ENCODE measurements at regions not wholly inside any gene's neighbourhood (a gene's known extent, or its start where the extent isn't known, plus 50 kb on each side); places are given as distances from the start of the nearest gene placed in this dataset.

DNA sequence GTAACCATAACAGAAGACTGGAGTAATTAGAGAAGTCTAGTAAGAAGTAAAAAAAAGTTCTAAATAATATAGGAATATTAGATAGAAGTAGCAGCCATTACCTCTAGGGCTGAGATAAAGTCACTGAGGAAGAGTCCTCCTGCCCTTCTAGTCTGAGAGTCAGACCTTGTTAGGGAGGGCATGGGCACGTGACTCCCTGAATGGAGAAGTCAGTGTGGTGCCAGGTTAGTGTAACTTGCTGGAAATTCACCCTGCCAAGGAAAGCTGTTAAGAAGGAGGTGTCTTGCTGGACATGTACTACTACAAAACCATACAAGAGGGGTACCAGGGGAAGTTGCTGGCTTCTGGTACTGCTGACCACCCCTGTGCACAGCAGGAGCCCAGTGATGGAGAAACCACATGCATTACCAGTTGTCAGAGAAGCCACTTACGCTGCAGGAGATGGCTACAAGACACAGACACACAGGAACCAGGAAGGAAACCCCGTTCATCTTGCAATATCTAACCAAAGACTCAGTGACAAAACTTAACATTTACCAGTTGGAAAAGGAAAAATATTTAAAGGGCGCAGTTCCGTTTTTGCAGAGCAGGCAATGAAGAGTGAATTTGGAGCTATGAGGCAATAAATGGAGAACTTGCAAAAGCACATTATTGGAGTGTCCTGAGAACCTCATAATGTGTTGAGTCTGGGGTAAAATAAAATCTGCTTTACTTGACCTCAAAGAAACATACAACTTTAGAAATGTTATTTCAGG, 77.2 kb upstream of the TLK1 start:
- Histone ChIP-seq H2AFZ (ENCODE audit: low read length) (no peak overlapping the region), H3K27me3 (ENCODE audit: control insufficient read depth, insufficient read depth, low read length) (no peaks in the 10 kb centered on the region), H4K20me1 (ENCODE audit: control insufficient read depth, extremely low read depth, insufficient read depth, low read length) (no peaks in the 10 kb centered on the region), H3K9ac (ENCODE audit: insufficient read depth, low read length) (no peak overlapping the region), H3K4me1 (ENCODE audit: control insufficient read depth, extremely low read depth, insufficient read depth, low read length) (no peaks in the 10 kb centered on the region), H3K79me2 (ENCODE audit: control insufficient read depth, insufficient read depth, low read length) (no peaks in the 10 kb centered on the region), H3K27ac (ENCODE audit: insufficient read depth, low read length) (no peak overlapping the region), H3K9me3 (ENCODE audit: control insufficient read depth, insufficient read depth, low read depth, low read length) (no peaks in the 10 kb centered on the region), H3K4me2 (ENCODE audit: extremely low read depth, insufficient read depth, low read length) (no peak overlapping the region), H3K4me3 (replicated peaks in 1 of 4; ENCODE audit: control extremely low read depth in 1 of 4, insufficient read depth in 1 of 4, low read depth in 3 of 4, low read length in 4 of 4) (no peak overlapping the region), H3K36me3 (ENCODE audit: control insufficient read depth, insufficient read depth, low read length) (no peaks in the 10 kb centered on the region)
- TF ChIP-seq, protein P1, sequence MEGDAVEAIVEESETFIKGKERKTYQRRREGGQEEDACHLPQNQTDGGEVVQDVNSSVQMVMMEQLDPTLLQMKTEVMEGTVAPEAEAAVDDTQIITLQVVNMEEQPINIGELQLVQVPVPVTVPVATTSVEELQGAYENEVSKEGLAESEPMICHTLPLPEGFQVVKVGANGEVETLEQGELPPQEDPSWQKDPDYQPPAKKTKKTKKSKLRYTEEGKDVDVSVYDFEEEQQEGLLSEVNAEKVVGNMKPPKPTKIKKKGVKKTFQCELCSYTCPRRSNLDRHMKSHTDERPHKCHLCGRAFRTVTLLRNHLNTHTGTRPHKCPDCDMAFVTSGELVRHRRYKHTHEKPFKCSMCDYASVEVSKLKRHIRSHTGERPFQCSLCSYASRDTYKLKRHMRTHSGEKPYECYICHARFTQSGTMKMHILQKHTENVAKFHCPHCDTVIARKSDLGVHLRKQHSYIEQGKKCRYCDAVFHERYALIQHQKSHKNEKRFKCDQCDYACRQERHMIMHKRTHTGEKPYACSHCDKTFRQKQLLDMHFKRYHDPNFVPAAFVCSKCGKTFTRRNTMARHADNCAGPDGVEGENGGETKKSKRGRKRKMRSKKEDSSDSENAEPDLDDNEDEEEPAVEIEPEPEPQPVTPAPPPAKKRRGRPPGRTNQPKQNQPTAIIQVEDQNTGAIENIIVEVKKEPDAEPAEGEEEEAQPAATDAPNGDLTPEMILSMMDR (conservative IDR thresholded peaks at IDR 0.05 in 1 of 2, IDR thresholded peaks at IDR 0.05 in 1 of 2; ENCODE audit: low read depth in 1 of 2, low read length in 2 of 2): no peak
- DNase-seq (ENCODE audit: low read depth in 2 of 2): no peak

DNA sequence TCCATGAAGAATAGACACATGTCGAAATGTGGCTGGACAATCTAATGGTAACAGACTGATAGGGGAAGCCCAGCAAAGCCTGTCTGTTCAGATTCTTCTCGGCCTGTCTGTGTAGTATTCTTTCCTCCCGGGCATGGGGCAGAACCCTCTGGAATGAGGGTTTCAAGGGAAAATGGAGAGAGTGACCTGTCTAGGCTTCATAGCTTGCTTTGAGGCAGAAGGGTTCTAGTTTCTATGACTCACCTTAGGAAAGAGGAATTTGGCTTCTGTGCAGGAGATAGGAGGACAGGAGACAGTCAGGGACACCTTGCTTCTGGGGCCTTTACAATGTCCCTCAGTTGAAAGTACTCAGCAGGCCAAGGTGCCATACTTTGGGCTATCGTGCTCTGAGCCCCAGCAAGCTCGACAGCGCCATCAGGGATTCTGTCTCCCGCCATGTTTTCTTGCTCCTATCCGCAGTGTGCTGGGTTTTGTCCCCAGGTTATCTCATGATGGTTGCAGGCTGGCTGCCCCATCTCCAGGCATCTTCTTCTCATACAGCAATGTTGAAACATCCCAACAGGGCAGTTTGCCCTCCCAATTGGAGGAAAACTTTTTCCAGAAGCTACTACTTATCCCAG, 74.7 kb upstream of the TLK1 start:
- H3K36me3 ChIP-seq (ENCODE audit: control insufficient read depth, insufficient read depth, low read length): no peaks in the 10 kb centered on the region
- no peaks in the 10 kb centered on the region for H3K79me2 ChIP-seq (ENCODE audit: control insufficient read depth, insufficient read depth, low read length)
- H3K9me3 ChIP-seq (ENCODE audit: control insufficient read depth, insufficient read depth, low read depth, low read length): no peaks in the 10 kb centered on the region

DNA sequence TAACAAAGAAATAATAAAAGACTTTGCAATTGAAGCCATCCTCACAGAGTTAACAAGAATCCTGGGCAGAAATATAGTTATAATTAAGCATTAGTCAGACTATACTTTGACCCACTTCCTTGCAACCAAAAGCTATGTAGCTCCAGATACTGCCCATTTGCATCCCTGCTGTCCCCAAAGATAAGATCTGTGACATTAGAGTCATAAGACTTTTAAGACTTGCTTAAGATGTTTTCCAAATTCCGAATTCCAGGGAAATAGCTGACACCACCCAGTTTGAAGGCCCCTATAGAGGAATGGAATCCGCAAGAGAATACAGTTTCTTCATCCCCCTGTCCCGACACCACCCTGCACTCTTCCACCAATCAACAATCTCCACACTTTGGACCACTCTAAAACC, 69.5 kb upstream of the TLK1 start:
- Histone ChIP-seq H3K27me3 (ENCODE audit: control insufficient read depth, insufficient read depth, low read length) (no peaks in the 10 kb centered on the region), H3K27ac (ENCODE audit: insufficient read depth, low read length) (no peak overlapping the region), H3K9me3 (ENCODE audit: control insufficient read depth, insufficient read depth, low read depth, low read length) (no peaks in the 10 kb centered on the region), H4K20me1 (ENCODE audit: control insufficient read depth, extremely low read depth, insufficient read depth, low read length) (no peaks in the 10 kb centered on the region), H3K4me2 (ENCODE audit: extremely low read depth, insufficient read depth, low read length) (no peak overlapping the region), H3K36me3 (ENCODE audit: control insufficient read depth, insufficient read depth, low read length) (no peaks in the 10 kb centered on the region), H3K79me2 (ENCODE audit: control insufficient read depth, insufficient read depth, low read length) (no peaks in the 10 kb centered on the region), H3K4me1 (ENCODE audit: control insufficient read depth, extremely low read depth, insufficient read depth, low read length) (no peaks in the 10 kb centered on the region), H2AFZ (ENCODE audit: low read length) (no peak overlapping the region), H3K9ac (ENCODE audit: insufficient read depth, low read length) (no peak overlapping the region), H3K4me3 (replicated peaks in 1 of 4; ENCODE audit: control extremely low read depth in 1 of 4, insufficient read depth in 1 of 4, low read depth in 3 of 4, low read length in 4 of 4) (no peak overlapping the region)
- no peak for DNase-seq (ENCODE audit: low read depth in 2 of 2)
- TF ChIP-seq, protein P1 (conservative IDR thresholded peaks at IDR 0.05 in 1 of 2, IDR thresholded peaks at IDR 0.05 in 1 of 2; ENCODE audit: low read depth in 1 of 2, low read length in 2 of 2): no peak
- TF ChIP-seq EZH2 (IDR thresholded peaks at IDR 0.05; ENCODE audit: low read length, missing control alignments): no peak

More for the DNA sequence above, 74.7 kb upstream of the TLK1 start:
- Histone ChIP-seq H3K27ac (ENCODE audit: insufficient read depth, low read length) (no peak overlapping the region), H3K4me1 (ENCODE audit: control insufficient read depth, extremely low read depth, insufficient read depth, low read length) (no peaks in the 10 kb centered on the region), H4K20me1 (ENCODE audit: control insufficient read depth, extremely low read depth, insufficient read depth, low read length) (no peaks in the 10 kb centered on the region), H3K4me3 (replicated peaks in 1 of 4; ENCODE audit: control extremely low read depth in 1 of 4, insufficient read depth in 1 of 4, low read depth in 3 of 4, low read length in 4 of 4) (no peak overlapping the region), H3K27me3 (ENCODE audit: control insufficient read depth, insufficient read depth, low read length) (no peaks in the 10 kb centered on the region), H2AFZ (ENCODE audit: low read length) (no peak overlapping the region), H3K9ac (ENCODE audit: insufficient read depth, low read length) (no peak overlapping the region), H3K4me2 (ENCODE audit: extremely low read depth, insufficient read depth, low read length) (no peak overlapping the region)
- DNase-seq (ENCODE audit: low read depth in 2 of 2): no peak
- no peak for TF ChIP-seq EZH2 (IDR thresholded peaks at IDR 0.05; ENCODE audit: low read length, missing control alignments)
- TF ChIP-seq, protein P1 (conservative IDR thresholded peaks at IDR 0.05 in 1 of 2, IDR thresholded peaks at IDR 0.05 in 1 of 2; ENCODE audit: low read depth in 1 of 2, low read length in 2 of 2): no peak
